ENCODE measurements at regions not wholly inside any gene's neighbourhood (a gene's known extent, or its start where the extent isn't known, plus 50 kb on each side); places are given as distances from the start of the nearest gene placed in this dataset.

- peak in 1 of 6 donors; percentile 28 for DNase-seq (ENCODE audit: low read depth in 4 of 6, low spot score in 6 of 6)
- Histone ChIP-seq H3K27me3 (ENCODE audit: control insufficient read depth, insufficient read depth, low read length) (no peaks in the 10 kb centered on the region), H3K4me3 (ENCODE audit: low read depth, low read length) (no peak overlapping the region), H3K4me1 (ENCODE audit: control insufficient read depth, insufficient read depth, low read length) (no peaks in the 10 kb centered on the region), H3K27ac (ENCODE audit: low read depth, low read length) (no peak overlapping the region), H3K36me3 (ENCODE audit: control insufficient read depth, insufficient read depth, low read length) (no peaks in the 10 kb centered on the region), H3K9me3 (ENCODE audit: control insufficient read depth, insufficient read depth, low read length) (no peaks in the 10 kb centered on the region)
- WGBS (ENCODE audit: insufficient coverage): 79% methylated on average over 6 of the region's 8 CpGs
Observed at GRCh38 chr4:174037049-174037448, 246.4 kb downstream of the FBXO8 start.

- DNase-seq (ENCODE audit: low read depth in 4 of 6, low spot score in 6 of 6): peak in 1 of 6 donors; percentile 20
- no peaks in the 10 kb centered on the region for H3K4me1 ChIP-seq (ENCODE audit: control insufficient read depth, insufficient read depth, low read length)
- H3K36me3 ChIP-seq (ENCODE audit: control insufficient read depth, insufficient read depth, low read length): no peaks in the 10 kb centered on the region
- H3K4me3 ChIP-seq (ENCODE audit: low read depth, low read length): no peak overlapping the region
- WGBS (ENCODE audit: insufficient coverage): no CpG with 5 or more reads among the region's 4 CpGs
- no peak overlapping the region for H3K27ac ChIP-seq (ENCODE audit: low read depth, low read length)
- H3K9me3 ChIP-seq (ENCODE audit: control insufficient read depth, insufficient read depth, low read length): no peaks in the 10 kb centered on the region
- no peaks in the 10 kb centered on the region for H3K27me3 ChIP-seq (ENCODE audit: control insufficient read depth, insufficient read depth, low read length)
Observed at GRCh38 chr4:174036576-174036975, 246.9 kb downstream of the FBXO8 start.

- no peak for DNase-seq (ENCODE audit: low read depth in 4 of 6, low spot score in 6 of 6)
- no CpG with 5 or more reads among the region's 2 CpGs for whole genome bisulfite sequencing (ENCODE audit: insufficient coverage)
- no peaks in the 10 kb centered on the region for H3K9me3 ChIP-seq (ENCODE audit: control insufficient read depth, insufficient read depth, low read length)
- H3K27me3 ChIP-seq (ENCODE audit: control insufficient read depth, insufficient read depth, low read length): no peaks in the 10 kb centered on the region
- no peaks in the 10 kb centered on the region for H3K36me3 ChIP-seq (ENCODE audit: control insufficient read depth, insufficient read depth, low read length)
- no peak overlapping the region for H3K27ac ChIP-seq (ENCODE audit: low read depth, low read length)
- H3K4me1 ChIP-seq (ENCODE audit: control insufficient read depth, insufficient read depth, low read length): no peaks in the 10 kb centered on the region
- no peak overlapping the region for H3K4me3 ChIP-seq (ENCODE audit: low read depth, low read length)
Observed at GRCh38 chr4:174036111-174036510, 247.4 kb downstream of the FBXO8 start.

GRCh38 chr4:174023641-174024040, 259.8 kb downstream of the FBXO8 start:
- WGBS (ENCODE audit: insufficient coverage): 87% methylated on average over 2 of the region's 2 CpGs
- Histone ChIP-seq H3K4me1 (ENCODE audit: control insufficient read depth, insufficient read depth, low read length) (no peaks in the 10 kb centered on the region), H3K27ac (ENCODE audit: low read depth, low read length) (no peak overlapping the region), H3K27me3 (ENCODE audit: control insufficient read depth, insufficient read depth, low read length) (no peaks in the 10 kb centered on the region), H3K4me3 (ENCODE audit: low read depth, low read length) (no peak overlapping the region), H3K36me3 (ENCODE audit: control insufficient read depth, insufficient read depth, low read length) (no peaks in the 10 kb centered on the region), H3K9me3 (ENCODE audit: control insufficient read depth, insufficient read depth, low read length) (no peaks in the 10 kb centered on the region)
- DNase-seq (ENCODE audit: low read depth in 4 of 6, low spot score in 6 of 6): no peak

GRCh38 chr4:174018236-174018635, 265.2 kb downstream of the FBXO8 start:
- no peak overlapping the region for H3K4me3 ChIP-seq (ENCODE audit: low read depth, low read length)
- no peaks in the 10 kb centered on the region for H3K4me1 ChIP-seq (ENCODE audit: control insufficient read depth, insufficient read depth, low read length)
- no peak for DNase-seq (ENCODE audit: low read depth in 4 of 6, low spot score in 6 of 6)
- H3K9me3 ChIP-seq (ENCODE audit: control insufficient read depth, insufficient read depth, low read length): no peaks in the 10 kb centered on the region
- WGBS (ENCODE audit: insufficient coverage): 91% methylated on average over 7 of the region's 7 CpGs
- H3K27ac ChIP-seq (ENCODE audit: low read depth, low read length): no peak overlapping the region
- H3K36me3 ChIP-seq (ENCODE audit: control insufficient read depth, insufficient read depth, low read length): no peaks in the 10 kb centered on the region
- H3K27me3 ChIP-seq (ENCODE audit: control insufficient read depth, insufficient read depth, low read length): no peaks in the 10 kb centered on the region

- Histone ChIP-seq H3K27me3 (ENCODE audit: control insufficient read depth, insufficient read depth, low read length) (no peaks in the 10 kb centered on the region), H3K4me3 (ENCODE audit: low read depth, low read length) (no peak overlapping the region), H3K4me1 (ENCODE audit: control insufficient read depth, insufficient read depth, low read length) (no peaks in the 10 kb centered on the region), H3K9me3 (ENCODE audit: control insufficient read depth, insufficient read depth, low read length) (no peaks in the 10 kb centered on the region), H3K27ac (ENCODE audit: low read depth, low read length) (no peak overlapping the region), H3K36me3 (ENCODE audit: control insufficient read depth, insufficient read depth, low read length) (no peaks in the 10 kb centered on the region)
- DNase-seq (ENCODE audit: low read depth in 4 of 6, low spot score in 6 of 6): no peak
- WGBS (ENCODE audit: insufficient coverage): no CpG with 5 or more reads among the region's 2 CpGs
Observed at GRCh38 chr4:174016251-174016650, 267.2 kb downstream of the FBXO8 start.

DNA sequence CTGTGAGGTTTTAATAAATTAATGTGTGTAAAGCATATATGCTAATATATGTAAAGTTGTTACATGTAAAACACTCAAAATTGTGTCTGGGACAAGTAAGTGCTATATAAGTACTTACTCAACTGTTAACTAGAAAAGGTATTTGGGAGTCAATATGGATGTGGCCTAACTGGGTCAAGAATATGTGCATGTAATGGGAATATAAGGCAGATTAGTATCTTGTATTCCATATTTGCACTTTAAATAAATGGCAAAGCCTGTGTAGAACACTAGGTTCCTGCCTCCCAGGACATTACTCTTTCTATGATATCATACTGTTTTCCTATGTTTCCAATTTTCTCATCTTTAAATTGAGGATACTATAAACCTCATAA, 270.6 kb downstream of the FBXO8 start:
- no peaks in the 10 kb centered on the region for H3K9me3 ChIP-seq (ENCODE audit: control insufficient read depth, insufficient read depth, low read length)
- no peaks in the 10 kb centered on the region for H3K4me1 ChIP-seq (ENCODE audit: control insufficient read depth, insufficient read depth, low read length)
- no peaks in the 10 kb centered on the region for H3K27me3 ChIP-seq (ENCODE audit: control insufficient read depth, insufficient read depth, low read length)
- no peak overlapping the region for H3K4me3 ChIP-seq (ENCODE audit: low read depth, low read length)
- no peaks in the 10 kb centered on the region for H3K36me3 ChIP-seq (ENCODE audit: control insufficient read depth, insufficient read depth, low read length)
- DNase-seq (ENCODE audit: low read depth in 4 of 6, low spot score in 6 of 6): no peak
- no peak overlapping the region for H3K27ac ChIP-seq (ENCODE audit: low read depth, low read length)

DNA sequence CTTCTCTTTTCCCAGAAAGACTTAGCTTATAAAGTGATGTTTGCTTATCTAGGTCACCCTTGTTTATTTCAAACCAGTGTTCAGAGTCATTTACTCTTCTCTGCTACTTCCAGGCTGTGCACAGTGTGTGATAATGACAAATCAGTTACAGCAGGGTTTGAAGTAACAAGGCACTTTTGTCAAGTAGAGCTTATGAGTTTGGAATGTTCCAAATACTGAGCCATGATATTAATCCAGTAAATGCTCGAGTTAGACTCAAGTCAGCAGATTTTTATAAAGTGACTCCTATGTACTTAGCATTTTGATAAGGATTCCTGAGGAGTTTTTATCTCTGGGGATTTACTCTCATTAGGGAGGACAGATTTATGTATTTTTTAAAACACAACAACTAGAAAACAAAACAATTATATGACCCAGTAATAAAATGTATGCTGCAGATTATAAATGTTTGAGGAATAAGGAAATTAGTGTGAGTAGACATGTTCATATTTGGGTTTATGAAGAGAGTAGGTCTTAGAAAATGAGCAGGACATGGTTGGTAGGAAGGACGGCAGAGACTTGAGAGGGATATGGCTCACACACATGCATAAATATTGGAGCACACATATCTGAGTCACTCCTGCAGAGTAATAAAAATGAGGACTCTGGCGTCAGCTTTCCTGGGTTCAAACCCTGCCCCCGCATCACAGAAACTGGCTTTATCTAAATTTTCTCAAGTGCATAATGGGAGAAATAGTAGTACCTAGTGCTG, 271.2 kb downstream of the FBXO8 start:
- Histone ChIP-seq H3K4me3 (ENCODE audit: low read depth, low read length) (no peak overlapping the region), H3K27ac (ENCODE audit: low read depth, low read length) (no peak overlapping the region), H3K4me1 (ENCODE audit: control insufficient read depth, insufficient read depth, low read length) (no peaks in the 10 kb centered on the region), H3K36me3 (ENCODE audit: control insufficient read depth, insufficient read depth, low read length) (no peaks in the 10 kb centered on the region), H3K9me3 (ENCODE audit: control insufficient read depth, insufficient read depth, low read length) (no peaks in the 10 kb centered on the region), H3K27me3 (ENCODE audit: control insufficient read depth, insufficient read depth, low read length) (no peaks in the 10 kb centered on the region)
- 100% methylated on average over 1 of the region's 4 CpGs for WGBS (ENCODE audit: insufficient coverage)
- peak in 1 of 6 donors; percentile 45 for DNase-seq (ENCODE audit: low read depth in 4 of 6, low spot score in 6 of 6)

DNA sequence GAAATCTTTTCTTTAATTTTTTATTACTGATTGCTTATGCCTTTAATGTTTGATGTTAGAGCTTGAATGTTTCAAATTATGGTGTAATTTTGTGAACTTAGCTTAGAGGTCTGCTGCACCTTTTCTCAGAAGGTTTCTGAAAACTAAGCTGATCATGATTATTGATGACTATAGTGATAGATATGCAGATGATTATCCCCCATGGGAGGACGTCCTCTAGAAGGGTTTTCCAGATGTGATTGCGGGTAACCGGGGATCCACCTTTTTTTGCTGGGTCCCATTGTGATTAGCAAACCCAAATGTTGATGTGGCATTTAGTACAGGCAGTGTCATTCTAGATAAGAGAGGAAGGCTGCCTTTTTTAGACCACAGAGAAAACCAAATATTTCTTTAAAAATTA, 272.9 kb downstream of the FBXO8 start:
- H3K4me1 ChIP-seq (ENCODE audit: control insufficient read depth, insufficient read depth, low read length): no peaks in the 10 kb centered on the region
- H3K36me3 ChIP-seq (ENCODE audit: control insufficient read depth, insufficient read depth, low read length): no peaks in the 10 kb centered on the region
- no peak for DNase-seq (ENCODE audit: low read depth in 4 of 6, low spot score in 6 of 6)
- no peak overlapping the region for H3K27ac ChIP-seq (ENCODE audit: low read depth, low read length)
- WGBS (ENCODE audit: insufficient coverage): 90% methylated on average over 3 of the region's 3 CpGs
- H3K4me3 ChIP-seq (ENCODE audit: low read depth, low read length): no peak overlapping the region
- no peaks in the 10 kb centered on the region for H3K9me3 ChIP-seq (ENCODE audit: control insufficient read depth, insufficient read depth, low read length)
- H3K27me3 ChIP-seq (ENCODE audit: control insufficient read depth, insufficient read depth, low read length): no peaks in the 10 kb centered on the region

GRCh38 chr4:174009686-174010451, 273.6 kb downstream of the FBXO8 start:
- WGBS (ENCODE audit: insufficient coverage): 83% methylated on average over 1 of the region's 3 CpGs
- Histone ChIP-seq H3K36me3 (ENCODE audit: control insufficient read depth, insufficient read depth, low read length) (no peaks in the 10 kb centered on the region), H3K9me3 (ENCODE audit: control insufficient read depth, insufficient read depth, low read length) (no peaks in the 10 kb centered on the region), H3K27me3 (ENCODE audit: control insufficient read depth, insufficient read depth, low read length) (no peaks in the 10 kb centered on the region), H3K4me1 (ENCODE audit: control insufficient read depth, insufficient read depth, low read length) (no peaks in the 10 kb centered on the region), H3K27ac (ENCODE audit: low read depth, low read length) (no peak overlapping the region), H3K4me3 (ENCODE audit: low read depth, low read length) (no peak overlapping the region)
- peak in 1 of 6 donors; percentile 18 for DNase-seq (ENCODE audit: low read depth in 4 of 6, low spot score in 6 of 6)
